ENCODE measurements at regions not wholly inside any gene's neighbourhood (a gene's known extent, or its start where the extent isn't known, plus 50 kb on each side); places are given as distances from the start of the nearest gene placed in this dataset.

- TF ChIP-seq CTCF (IDR thresholded peaks at IDR 0.05; ENCODE audit: extremely low read depth, insufficient read depth, missing control alignments) = no peak
- in situ Hi-C loops (cut with MboI; ENCODE audit: low pct_unique_long_range_greater_than_20kb, low sequenced_read_pairs, unreplicated experiment) = loop anchor here (25.0 kb wide), 2 partner anchors 184 to 584 kb away; partner anchors contain the start of genes DNAH7 and SLC39A10
- no peak for DNase-seq (ENCODE audit: low spot score)
Measured at GRCh38 chr2:195477996-195478382, 179.0 kb upstream of the SLC39A10 start.

DNA sequence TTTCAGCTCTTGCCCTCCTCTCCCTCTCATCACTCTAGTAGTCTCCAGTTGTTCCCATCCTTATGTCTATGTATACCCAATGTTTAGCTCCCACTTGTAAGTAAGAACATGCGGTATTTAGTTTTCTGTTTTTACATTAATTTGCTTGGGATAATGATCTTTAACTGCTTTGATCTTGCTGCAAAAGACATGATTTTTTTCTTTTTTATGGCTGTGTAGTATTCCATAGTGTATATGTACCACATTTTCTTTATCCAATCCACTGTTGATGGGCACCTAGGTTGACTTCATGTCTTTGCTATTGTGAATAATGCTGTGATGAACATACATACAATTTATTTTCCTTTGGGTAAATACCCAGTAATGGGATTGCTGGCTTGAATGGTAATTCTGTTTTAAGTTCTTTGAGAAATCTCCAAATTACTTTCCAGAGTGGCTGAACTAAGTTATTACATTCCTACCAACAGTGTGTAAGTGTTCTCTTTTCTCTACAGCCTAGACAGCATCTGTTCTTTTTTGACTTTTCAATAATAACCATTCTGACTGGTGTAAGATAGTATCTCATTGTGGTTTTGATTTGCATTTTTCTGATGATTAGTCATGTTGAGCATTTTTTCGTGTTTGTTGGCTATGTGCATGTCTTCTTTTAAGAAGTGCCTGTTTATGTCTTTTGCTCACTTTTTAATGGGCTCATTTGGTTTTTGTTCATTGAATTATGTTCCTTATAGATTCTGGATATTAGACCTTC lies 179.6 kb upstream of the SLC39A10 start:
- no peak for DNase-seq (ENCODE audit: low spot score)
- in situ Hi-C loops (cut with MboI; ENCODE audit: low pct_unique_long_range_greater_than_20kb, low sequenced_read_pairs, unreplicated experiment) = loop anchor here (25.0 kb wide), 2 partner anchors 185 to 585 kb away; partner anchors contain the start of genes DNAH7 and SLC39A10
- no peak for TF ChIP-seq CTCF (IDR thresholded peaks at IDR 0.05; ENCODE audit: extremely low read depth, insufficient read depth, missing control alignments)

DNA sequence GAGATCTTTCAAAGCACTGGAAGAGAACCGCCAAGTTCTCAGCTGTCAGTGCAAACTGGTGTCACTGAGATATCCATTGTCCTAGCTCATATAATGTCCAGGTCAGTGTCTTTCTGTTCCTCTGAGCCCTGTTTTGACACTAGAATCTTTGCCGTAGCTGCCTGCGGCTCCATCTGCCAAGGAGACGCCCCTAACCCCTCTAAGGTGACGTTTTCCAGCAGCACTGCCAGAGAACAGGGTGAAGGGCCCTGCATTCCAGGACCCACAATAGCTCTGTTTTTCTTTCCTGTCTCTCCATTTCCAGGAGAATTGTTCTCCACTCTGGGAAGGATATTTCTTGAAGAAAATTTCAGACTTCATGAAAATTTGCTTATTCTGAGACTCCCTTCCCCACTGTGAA lies 181.7 kb upstream of the SLC39A10 start:
- DNase-seq (ENCODE audit: low spot score) = no peak
- no peak for TF ChIP-seq CTCF (IDR thresholded peaks at IDR 0.05; ENCODE audit: extremely low read depth, insufficient read depth, missing control alignments)
- in situ Hi-C loops (cut with MboI; ENCODE audit: low pct_unique_long_range_greater_than_20kb, low sequenced_read_pairs, unreplicated experiment) = loop anchor here (25.0 kb wide), 2 partner anchors 187 to 587 kb away; partner anchors contain the start of genes DNAH7 and SLC39A10

- in situ Hi-C loops (cut with MboI; ENCODE audit: low pct_unique_long_range_greater_than_20kb, low sequenced_read_pairs, unreplicated experiment) = no loop called here
Measured at GRCh38 chr2:195473862-195474261, 183.2 kb upstream of the SLC39A10 start.

GRCh38 chr2:195472501-195473234 lies 184.4 kb upstream of the SLC39A10 start:
- no peak for TF ChIP-seq CTCF (IDR thresholded peaks at IDR 0.05; ENCODE audit: extremely low read depth, insufficient read depth, missing control alignments)
- in situ Hi-C loops (cut with MboI; ENCODE audit: low pct_unique_long_range_greater_than_20kb, low sequenced_read_pairs, unreplicated experiment) = no loop called here
- DNase-seq (ENCODE audit: low spot score) = no peak

More at GRCh38 chr2:195473862-195474261, 183.2 kb upstream of the SLC39A10 start:
- no peak for DNase-seq (ENCODE audit: low spot score)
- TF ChIP-seq CTCF (IDR thresholded peaks at IDR 0.05; ENCODE audit: extremely low read depth, insufficient read depth, missing control alignments) = no peak

DNA sequence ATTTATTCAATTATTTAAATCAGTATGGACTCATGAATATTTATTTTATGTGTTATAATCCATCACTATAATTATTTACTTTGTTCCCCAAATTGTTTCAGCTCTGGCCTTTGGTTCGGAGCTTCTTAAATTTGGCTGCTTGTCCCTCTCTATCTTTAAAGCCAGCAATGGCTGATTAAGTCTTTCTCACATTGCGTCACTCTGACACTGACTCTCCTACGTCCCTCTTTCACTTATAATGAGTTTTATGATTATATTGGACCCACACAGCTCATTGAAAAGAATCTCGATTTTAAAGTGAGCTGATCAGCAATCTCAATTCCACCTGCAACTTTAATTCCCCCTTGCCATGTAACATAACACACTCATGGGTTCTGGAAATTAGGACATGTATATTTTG lies 185.2 kb upstream of the SLC39A10 start:
- in situ Hi-C loops (cut with MboI; ENCODE audit: low pct_unique_long_range_greater_than_20kb, low sequenced_read_pairs, unreplicated experiment) = no loop called here
- TF ChIP-seq CTCF (IDR thresholded peaks at IDR 0.05; ENCODE audit: extremely low read depth, insufficient read depth, missing control alignments) = no peak
- DNase-seq (ENCODE audit: low spot score) = no peak
